ENCODE measurements at regions not wholly inside any gene's neighbourhood (a gene's known extent, or its start where the extent isn't known, plus 50 kb on each side); places are given as distances from the start of the nearest gene placed in this dataset.

GRCh38 chr4:183837222-183837621 lies 67.9 kb upstream of the STOX2 start:
- no peak for TF ChIP-seq CTCF (IDR thresholded peaks at IDR 0.05)

GRCh38 chr4:183838987-183839712 lies 66.0 kb upstream of the STOX2 start:
- no peak for DNase-seq (ENCODE audit: low spot score)
- peak; percentile 72 for TF ChIP-seq CTCF (IDR thresholded peaks at IDR 0.05)
- H3K4me1 Mint-ChIP-seq (ENCODE audit: low read depth) = no peaks in the 10 kb centered on the region
- no peak overlapping the region for H3K27ac Mint-ChIP-seq (ENCODE audit: unreplicated experiment)
- no peaks in the 10 kb centered on the region for H3K9me3 Mint-ChIP-seq (ENCODE audit: low read depth)
- peaks cover 24% of the 10 kb centered on the region for H3K27me3 Mint-ChIP-seq (ENCODE audit: low read depth)
- H3K36me3 Mint-ChIP-seq (ENCODE audit: low read depth) = no peaks in the 10 kb centered on the region
- no peak overlapping the region for H3K4me3 Mint-ChIP-seq (ENCODE audit: unreplicated experiment)

More at GRCh38 chr4:183837222-183837621, 67.9 kb upstream of the STOX2 start:
- Mint-ChIP-seq H3K4me1 (ENCODE audit: low read depth) (no peaks in the 10 kb centered on the region), H3K27ac (ENCODE audit: unreplicated experiment) (no peak overlapping the region), H3K27me3 (ENCODE audit: low read depth) (peaks cover 24% of the 10 kb centered on the region), H3K36me3 (ENCODE audit: low read depth) (no peaks in the 10 kb centered on the region), H3K4me3 (ENCODE audit: unreplicated experiment) (no peak overlapping the region), H3K9me3 (ENCODE audit: low read depth) (no peaks in the 10 kb centered on the region)
- DNase-seq (ENCODE audit: low spot score) = no peak

GRCh38 chr4:183840311-183840710 lies 64.8 kb upstream of the STOX2 start:
- peaks cover 3% of the 10 kb centered on the region for H3K36me3 Mint-ChIP-seq (ENCODE audit: low read depth)
- H3K27me3 Mint-ChIP-seq (ENCODE audit: low read depth) = peaks cover 25% of the 10 kb centered on the region
- no peaks in the 10 kb centered on the region for H3K9me3 Mint-ChIP-seq (ENCODE audit: low read depth)
- no peak for DNase-seq (ENCODE audit: low spot score)
- peak; percentile 94 for TF ChIP-seq CTCF (IDR thresholded peaks at IDR 0.05)
- no peaks in the 10 kb centered on the region for H3K4me1 Mint-ChIP-seq (ENCODE audit: low read depth)
- H3K4me3 Mint-ChIP-seq (ENCODE audit: unreplicated experiment) = no peak overlapping the region
- no peak overlapping the region for H3K27ac Mint-ChIP-seq (ENCODE audit: unreplicated experiment)

GRCh38 chr4:183841001-183841400 lies 64.1 kb upstream of the STOX2 start:
- no peak overlapping the region for H3K27ac Mint-ChIP-seq (ENCODE audit: unreplicated experiment)
- peaks cover under 1% of the 10 kb centered on the region for H3K9me3 Mint-ChIP-seq (ENCODE audit: low read depth)
- H3K4me1 Mint-ChIP-seq (ENCODE audit: low read depth) = no peaks in the 10 kb centered on the region
- no peak for DNase-seq (ENCODE audit: low spot score)
- H3K4me3 Mint-ChIP-seq (ENCODE audit: unreplicated experiment) = no peak overlapping the region
- no peak for TF ChIP-seq CTCF (IDR thresholded peaks at IDR 0.05)
- H3K27me3 Mint-ChIP-seq (ENCODE audit: low read depth) = peaks cover 25% of the 10 kb centered on the region
- H3K36me3 Mint-ChIP-seq (ENCODE audit: low read depth) = peaks cover 3% of the 10 kb centered on the region

- TF ChIP-seq CTCF (IDR thresholded peaks at IDR 0.05) = no peak
- Mint-ChIP-seq H3K4me1 (ENCODE audit: low read depth) (no peaks in the 10 kb centered on the region), H3K27ac (ENCODE audit: unreplicated experiment) (no peak overlapping the region), H3K9me3 (ENCODE audit: low read depth) (peaks cover 10% of the 10 kb centered on the region), H3K27me3 (ENCODE audit: low read depth) (peaks cover 22% of the 10 kb centered on the region), H3K36me3 (ENCODE audit: low read depth) (peaks cover 5% of the 10 kb centered on the region), H3K4me3 (ENCODE audit: unreplicated experiment) (no peak overlapping the region)
- DNase-seq (ENCODE audit: low spot score) = no peak
These were observed 63.0 kb upstream of the STOX2 start for GRCh38 chr4:183842129-183842528.
